ENCODE measurements at regions not wholly inside any gene's neighbourhood (a gene's known extent, or its start where the extent isn't known, plus 50 kb on each side); places are given as distances from the start of the nearest gene placed in this dataset.

- TF ChIP-seq, protein P1, sequence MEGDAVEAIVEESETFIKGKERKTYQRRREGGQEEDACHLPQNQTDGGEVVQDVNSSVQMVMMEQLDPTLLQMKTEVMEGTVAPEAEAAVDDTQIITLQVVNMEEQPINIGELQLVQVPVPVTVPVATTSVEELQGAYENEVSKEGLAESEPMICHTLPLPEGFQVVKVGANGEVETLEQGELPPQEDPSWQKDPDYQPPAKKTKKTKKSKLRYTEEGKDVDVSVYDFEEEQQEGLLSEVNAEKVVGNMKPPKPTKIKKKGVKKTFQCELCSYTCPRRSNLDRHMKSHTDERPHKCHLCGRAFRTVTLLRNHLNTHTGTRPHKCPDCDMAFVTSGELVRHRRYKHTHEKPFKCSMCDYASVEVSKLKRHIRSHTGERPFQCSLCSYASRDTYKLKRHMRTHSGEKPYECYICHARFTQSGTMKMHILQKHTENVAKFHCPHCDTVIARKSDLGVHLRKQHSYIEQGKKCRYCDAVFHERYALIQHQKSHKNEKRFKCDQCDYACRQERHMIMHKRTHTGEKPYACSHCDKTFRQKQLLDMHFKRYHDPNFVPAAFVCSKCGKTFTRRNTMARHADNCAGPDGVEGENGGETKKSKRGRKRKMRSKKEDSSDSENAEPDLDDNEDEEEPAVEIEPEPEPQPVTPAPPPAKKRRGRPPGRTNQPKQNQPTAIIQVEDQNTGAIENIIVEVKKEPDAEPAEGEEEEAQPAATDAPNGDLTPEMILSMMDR (conservative IDR thresholded peaks at IDR 0.05; ENCODE audit: low read length): no peak
- no peak for TF ChIP-seq EZH2phosphoT487 (IDR thresholded peaks at IDR 0.05; ENCODE audit: borderline replicate concordance, low read depth, low read length)
Observed at GRCh38 chr1:102782144-102782543, 326.2 kb downstream of the COL11A1 start.
